Bronchial epithelial cell (primary cell): ENCODE measurements at regions not wholly inside any gene's neighbourhood (a gene's known extent, or its start where the extent isn't known, plus 50 kb on each side); places are given as distances from the start of the nearest gene placed in this dataset.

Experiments
- DNase-seq: peaks from one replicate; pipeline ENCODE4 v3.0.0-alpha.2; 2010; ENCODE audit warnings: low read depth
- FAIRE-seq: peaks from 2 replicates; lab custom pipeline; 2011; peaks lifted over from hg19 to GRCh38; lab: Jason Lieb, UNC
- H3K27me3 ChIP-seq: 2 replicates; pipeline ENCODE4 v1.5.1; 2011; ENCODE audit warnings: low read length; ENCODE audit not compliant: control insufficient read depth, insufficient read depth
- H3K36me3 ChIP-seq: 2 replicates; pipeline ENCODE4 v1.5.1; 2011; ENCODE audit warnings: low read length; ENCODE audit not compliant: control insufficient read depth, insufficient read depth
- H3K4me3 ChIP-seq: 2 replicates; pipeline ENCODE4 v1.5.1; 2011; ENCODE audit warnings: mild to moderate bottlenecking, low read depth, low read length, control low read depth
- TF ChIP-seq, protein P1 (sequence below): IDR thresholded peaks from 2 replicates; pipeline ENCODE4 v1.5.1; 2011; ENCODE audit warnings: mild to moderate bottlenecking, moderate library complexity, low read length, control low read depth, inconsistent platforms; ENCODE audit not compliant: insufficient read depth, severe bottlenecking

- no peak overlapping the region for H3K4me3 ChIP-seq
- DNase-seq, result no peak
- no peak for FAIRE-seq
- TF ChIP-seq, protein P1, sequence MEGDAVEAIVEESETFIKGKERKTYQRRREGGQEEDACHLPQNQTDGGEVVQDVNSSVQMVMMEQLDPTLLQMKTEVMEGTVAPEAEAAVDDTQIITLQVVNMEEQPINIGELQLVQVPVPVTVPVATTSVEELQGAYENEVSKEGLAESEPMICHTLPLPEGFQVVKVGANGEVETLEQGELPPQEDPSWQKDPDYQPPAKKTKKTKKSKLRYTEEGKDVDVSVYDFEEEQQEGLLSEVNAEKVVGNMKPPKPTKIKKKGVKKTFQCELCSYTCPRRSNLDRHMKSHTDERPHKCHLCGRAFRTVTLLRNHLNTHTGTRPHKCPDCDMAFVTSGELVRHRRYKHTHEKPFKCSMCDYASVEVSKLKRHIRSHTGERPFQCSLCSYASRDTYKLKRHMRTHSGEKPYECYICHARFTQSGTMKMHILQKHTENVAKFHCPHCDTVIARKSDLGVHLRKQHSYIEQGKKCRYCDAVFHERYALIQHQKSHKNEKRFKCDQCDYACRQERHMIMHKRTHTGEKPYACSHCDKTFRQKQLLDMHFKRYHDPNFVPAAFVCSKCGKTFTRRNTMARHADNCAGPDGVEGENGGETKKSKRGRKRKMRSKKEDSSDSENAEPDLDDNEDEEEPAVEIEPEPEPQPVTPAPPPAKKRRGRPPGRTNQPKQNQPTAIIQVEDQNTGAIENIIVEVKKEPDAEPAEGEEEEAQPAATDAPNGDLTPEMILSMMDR, result no peak
- no peaks in the 10 kb centered on the region for H3K27me3 ChIP-seq
- no peaks in the 10 kb centered on the region for H3K36me3 ChIP-seq
These were observed 264.1 kb upstream of the NPY start for GRCh38 chr7:24019841-24020240.

DNA sequence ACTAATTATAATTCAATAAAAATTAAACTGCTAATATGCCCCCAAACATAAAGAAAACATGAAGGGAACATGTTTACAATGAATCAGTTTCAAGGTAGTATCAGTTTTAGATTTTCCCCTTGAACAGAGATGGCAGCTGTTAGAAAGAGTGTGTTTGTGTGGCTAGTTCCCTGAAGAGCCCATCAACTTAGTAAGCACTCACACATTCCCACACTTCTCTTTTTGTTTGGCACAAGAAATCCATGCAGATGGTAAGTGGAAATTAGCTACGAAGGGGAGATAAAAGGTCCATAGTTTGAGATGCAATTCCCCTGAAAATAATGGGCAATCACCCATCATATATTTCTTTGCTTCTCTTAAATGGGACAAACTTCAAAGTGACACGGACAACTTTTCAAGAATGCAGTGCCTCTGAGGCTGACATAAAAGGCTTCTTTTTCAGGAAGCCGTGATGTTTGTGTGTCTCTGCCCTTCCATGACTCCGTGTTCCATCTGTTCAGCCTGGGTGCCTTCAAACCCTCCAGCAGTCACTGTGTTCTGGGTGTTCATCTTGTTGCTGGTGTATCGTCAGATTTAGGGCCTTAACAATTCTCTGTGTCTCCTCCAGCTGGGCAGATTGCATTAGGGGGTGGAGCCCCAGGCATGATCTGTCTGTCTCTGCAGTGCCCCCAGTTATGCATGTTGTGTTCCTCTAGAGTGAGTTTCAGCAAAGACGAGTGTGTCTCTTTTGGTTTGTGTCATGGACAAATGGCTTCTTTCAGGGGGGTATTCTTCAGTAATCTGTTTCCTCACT lies 259.5 kb upstream of the NPY start:
- DNase-seq, result no peak
- Histone ChIP-seq H3K4me3 (no peak overlapping the region), H3K27me3 (no peaks in the 10 kb centered on the region), H3K36me3 (no peaks in the 10 kb centered on the region)
- TF ChIP-seq, protein P1, result no peak
- no peak for FAIRE-seq

DNA sequence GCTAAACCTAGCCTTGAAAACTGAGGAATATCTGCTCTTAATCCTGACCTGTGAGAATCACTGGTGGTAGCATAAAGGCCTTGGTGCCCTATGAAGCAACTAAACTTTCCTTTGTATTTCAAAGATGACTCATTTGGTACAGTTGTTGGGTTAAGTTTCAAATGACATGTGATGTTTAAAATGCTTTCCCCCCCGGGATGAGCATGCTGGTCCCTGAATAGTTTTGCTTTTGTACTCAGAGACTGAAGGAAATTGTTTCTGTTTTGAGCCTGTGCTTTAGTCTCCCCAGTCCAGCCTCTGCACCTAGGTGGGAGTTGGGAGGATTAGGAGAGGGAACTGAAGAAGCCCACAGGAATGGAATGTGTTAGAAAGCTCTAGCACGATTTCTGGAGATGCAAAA lies 258.9 kb upstream of the NPY start:
- Histone ChIP-seq H3K27me3 (no peaks in the 10 kb centered on the region), H3K36me3 (no peaks in the 10 kb centered on the region), H3K4me3 (no peak overlapping the region)
- TF ChIP-seq, protein P1, result no peak
- DNase-seq (peak; percentile 8), FAIRE-seq (no peak)

GRCh38 chr7:24025765-24026164 lies 258.2 kb upstream of the NPY start:
- DNase-seq, result no peak
- FAIRE-seq, result no peak
- H3K4me3 ChIP-seq, result no peak overlapping the region
- no peaks in the 10 kb centered on the region for H3K36me3 ChIP-seq
- no peaks in the 10 kb centered on the region for H3K27me3 ChIP-seq
- TF ChIP-seq, protein P1, result no peak

GRCh38 chr7:24026351-24026750 lies 257.6 kb upstream of the NPY start:
- H3K27me3 ChIP-seq, result no peaks in the 10 kb centered on the region
- no peaks in the 10 kb centered on the region for H3K36me3 ChIP-seq
- DNase-seq, result peak; percentile 1
- no peak overlapping the region for H3K4me3 ChIP-seq
- TF ChIP-seq, protein P1, result no peak
- FAIRE-seq, result peak; percentile 62

DNA sequence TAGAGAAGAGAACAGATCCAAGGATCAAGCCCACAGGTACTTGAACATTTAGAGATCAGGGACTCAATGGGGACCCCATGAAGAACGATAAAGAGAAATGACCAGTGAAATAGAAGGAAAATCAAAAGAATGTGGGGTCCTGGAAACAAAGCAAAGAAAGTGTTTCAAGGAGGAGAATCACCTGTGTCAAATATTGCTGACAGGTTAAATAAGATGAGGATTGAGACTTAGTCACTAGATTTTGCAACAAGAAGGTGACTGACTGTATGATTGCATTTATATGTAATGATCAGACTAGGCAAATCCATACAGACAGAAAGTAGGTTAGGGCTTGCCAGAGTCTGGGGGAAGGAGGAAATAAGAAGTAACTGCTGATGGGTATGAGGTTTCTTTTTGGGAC lies 254.9 kb upstream of the NPY start:
- FAIRE-seq (no peak), DNase-seq (peak; percentile 25)
- Histone ChIP-seq H3K4me3 (no peak overlapping the region), H3K36me3 (no peaks in the 10 kb centered on the region), H3K27me3 (no peaks in the 10 kb centered on the region)
- TF ChIP-seq, protein P1, result no peak
